GM19025 (cell line): ENCODE measurements at regions not wholly inside any gene's neighbourhood (a gene's known extent, or its start where the extent isn't known, plus 50 kb on each side); places are given as distances from the start of the nearest gene placed in this dataset.
"Not testable (repeated sequence)": the region's sequence is repeated elsewhere in the genome, so short reads cannot be mapped to it uniquely, and the experiment has no call there.

Source experiments
- ATAC-seq: cut with Tn5 transposase; IDR thresholded peaks from one replicate; pipeline ENCODE4 v1.9.1; 2021; ENCODE audit warnings: mild to moderate bottlenecking, low read depth, moderate library complexity; ENCODE audit not compliant: unreplicated experiment

GRCh38 chr13:90299238-90299637 is 1048.2 kb upstream of the MIR17HG start:
- no peak for ATAC-seq

- ATAC-seq = no peak
Observed at GRCh38 chr13:90300015-90300414, 1047.5 kb upstream of the MIR17HG start.

GRCh38 chr13:90302107-90302506 is 1045.4 kb upstream of the MIR17HG start:
- ATAC-seq = no peak

GRCh38 chr13:90305796-90306195 is 1041.7 kb upstream of the MIR17HG start:
- no peak for ATAC-seq

GRCh38 chr13:90307136-90307535 is 1040.4 kb upstream of the MIR17HG start:
- no peak for ATAC-seq

GRCh38 chr13:90308249-90308648 is 1039.2 kb upstream of the MIR17HG start:
- ATAC-seq = no peak

- ATAC-seq = no peak
Observed at GRCh38 chr13:90311929-90312328, 1035.6 kb upstream of the MIR17HG start.

- ATAC-seq = no peak
Observed at GRCh38 chr13:90315061-90315460, 1032.4 kb upstream of the MIR17HG start.

- ATAC-seq = no peak
Observed at GRCh38 chr13:90320664-90321063, 1026.8 kb upstream of the MIR17HG start.

- no peak for ATAC-seq
Observed at GRCh38 chr13:90321281-90321931, 1026.1 kb upstream of the MIR17HG start.

- no peak for ATAC-seq
Observed at GRCh38 chr13:90329641-90330040, 1017.8 kb upstream of the MIR17HG start.

GRCh38 chr13:90331974-90332373 is 1015.5 kb upstream of the MIR17HG start:
- no peak for ATAC-seq

GRCh38 chr13:90336507-90336906 is 1011.0 kb upstream of the MIR17HG start:
- ATAC-seq = no peak

GRCh38 chr13:90341348-90341747 is 1006.1 kb upstream of the MIR17HG start:
- ATAC-seq = not testable (repeated sequence)

- ATAC-seq = not testable (repeated sequence)
Observed at GRCh38 chr13:90348477-90349136, 998.9 kb upstream of the MIR17HG start.

GRCh38 chr13:90352763-90353162 is 994.7 kb upstream of the MIR17HG start:
- ATAC-seq = no peak

- ATAC-seq = no peak
Observed at GRCh38 chr13:90355162-90355751, 992.2 kb upstream of the MIR17HG start.

- no peak for ATAC-seq
Observed at GRCh38 chr13:90360785-90361184, 986.7 kb upstream of the MIR17HG start.

- ATAC-seq = no peak
Observed at GRCh38 chr13:90362707-90363106, 984.8 kb upstream of the MIR17HG start.

GRCh38 chr13:90365130-90365529 is 982.4 kb upstream of the MIR17HG start:
- ATAC-seq = no peak

- ATAC-seq = no peak
Observed at GRCh38 chr13:90374168-90374567, 973.3 kb upstream of the MIR17HG start.

GRCh38 chr13:90375851-90376250 is 971.6 kb upstream of the MIR17HG start:
- no peak for ATAC-seq
